Endometrial microvascular endothelial cells (primary cell): ENCODE measurements at regions not wholly inside any gene's neighbourhood (a gene's known extent, or its start where the extent isn't known, plus 50 kb on each side); places are given as distances from the start of the nearest gene placed in this dataset.

Experiments used
- in situ Hi-C: cut with HindIII; loops from 2 replicates; pipeline ENCODE4 v1.10.0; 2017; ENCODE audit warnings: low sequenced_read_pairs, low pct_unique_long_range_greater_than_20kb; ENCODE audit errors: inconsistent ontology term

- in situ Hi-C loops = no loop called here
These were observed 282.6 kb downstream of the ZNF608 start for GRCh38 chr5:124463851-124464250.

- in situ Hi-C loops = no loop called here
These were observed 283.7 kb downstream of the ZNF608 start for GRCh38 chr5:124462751-124463150.

- in situ Hi-C loops = no loop called here
These were observed 284.5 kb downstream of the ZNF608 start for GRCh38 chr5:124461941-124462340.

- in situ Hi-C loops = no loop called here
These were observed 285.3 kb downstream of the ZNF608 start for GRCh38 chr5:124461157-124461556.

GRCh38 chr5:124460642-124461041, 285.8 kb downstream of the ZNF608 start:
- in situ Hi-C loops = no loop called here

GRCh38 chr5:124459984-124460383, 286.5 kb downstream of the ZNF608 start:
- in situ Hi-C loops = no loop called here

- in situ Hi-C loops = no loop called here
These were observed 288.5 kb downstream of the ZNF608 start for GRCh38 chr5:124457901-124458300.

GRCh38 chr5:124457101-124457500, 289.3 kb downstream of the ZNF608 start:
- in situ Hi-C loops = no loop called here

GRCh38 chr5:124456249-124456648, 290.2 kb downstream of the ZNF608 start:
- in situ Hi-C loops = no loop called here

GRCh38 chr5:124454081-124454480, 292.4 kb downstream of the ZNF608 start:
- in situ Hi-C loops = no loop called here

GRCh38 chr5:124453221-124454051, 293.0 kb downstream of the ZNF608 start:
- in situ Hi-C loops = no loop called here

GRCh38 chr5:124452412-124452811, 294.0 kb downstream of the ZNF608 start:
- in situ Hi-C loops = no loop called here

GRCh38 chr5:124451721-124452383, 294.6 kb downstream of the ZNF608 start:
- in situ Hi-C loops = no loop called here

- in situ Hi-C loops = no loop called here
These were observed 300.3 kb downstream of the ZNF608 start for GRCh38 chr5:124446120-124446519.

GRCh38 chr5:124445070-124445619, 301.3 kb downstream of the ZNF608 start:
- in situ Hi-C loops = no loop called here

- in situ Hi-C loops = no loop called here
These were observed 302.2 kb downstream of the ZNF608 start for GRCh38 chr5:124444147-124444775.

GRCh38 chr5:124440471-124440870, 306.0 kb downstream of the ZNF608 start:
- in situ Hi-C loops = no loop called here

GRCh38 chr5:124439609-124440008, 306.8 kb downstream of the ZNF608 start:
- in situ Hi-C loops = no loop called here

GRCh38 chr5:124438903-124439281, 307.5 kb downstream of the ZNF608 start:
- in situ Hi-C loops = no loop called here
